AG09319 (cell line): ENCODE measurements at regions not wholly inside any gene's neighbourhood (a gene's known extent, or its start where the extent isn't known, plus 50 kb on each side); places are given as distances from the start of the nearest gene placed in this dataset.

Experiments used
- DNase-seq: peaks from one replicate; pipeline ENCODE4 v3.0.0-alpha.2; 2010; ENCODE audit warnings: low read depth; ENCODE audit errors: extremely low read depth
- CTCF ChIP-seq: IDR thresholded peaks from 2 replicates; pipeline ENCODE4 v1.5.1; 2011; ENCODE audit warnings: low read depth, mild to moderate bottlenecking, inconsistent platforms, low read length, moderate library complexity

GRCh38 chr11:104657083-104657482 lies 241.2 kb downstream of the CASP12 start:
- no peak for TF ChIP-seq CTCF
- DNase-seq = no peak

GRCh38 chr11:104655066-104655465 lies 243.2 kb downstream of the CASP12 start:
- no peak for DNase-seq
- TF ChIP-seq CTCF = no peak

GRCh38 chr11:104654181-104654813 lies 244.0 kb downstream of the CASP12 start:
- no peak for TF ChIP-seq CTCF
- no peak for DNase-seq

GRCh38 chr11:104653407-104653806 lies 244.9 kb downstream of the CASP12 start:
- no peak for TF ChIP-seq CTCF
- no peak for DNase-seq

- no peak for DNase-seq
- TF ChIP-seq CTCF = no peak
Measured at GRCh38 chr11:104652996-104653395, 245.3 kb downstream of the CASP12 start.

- no peak for DNase-seq
- TF ChIP-seq CTCF = no peak
Measured at GRCh38 chr11:104650234-104650633, 248.0 kb downstream of the CASP12 start.

- TF ChIP-seq CTCF = no peak
Measured at GRCh38 chr11:104649002-104649401, 249.3 kb downstream of the CASP12 start.

More at GRCh38 chr11:104649002-104649401, 249.3 kb downstream of the CASP12 start:
- DNase-seq = no peak
